ENCODE measurements at regions not wholly inside any gene's neighbourhood (a gene's known extent, or its start where the extent isn't known, plus 50 kb on each side); places are given as distances from the start of the nearest gene placed in this dataset.

- H3K4me3 ChIP-seq (ENCODE audit: insufficient read depth, low read length, poor library complexity, severe bottlenecking) = no peak overlapping the region
- no peak overlapping the region for H2AFZ ChIP-seq (ENCODE audit: low read depth, low read length, severe bottlenecking)
- no peaks in the 10 kb centered on the region; the same call in 1 of the 2 replicates for H3F3A ChIP-seq (ENCODE audit: insufficient read depth)
- H4K20me1 ChIP-seq (ENCODE audit: low read depth, low read length) = no peaks in the 10 kb centered on the region
- no peaks in the 10 kb centered on the region for H3K79me2 ChIP-seq (ENCODE audit: insufficient read depth, low read length)
- H3K9me3 ChIP-seq (ENCODE audit: insufficient read depth, low read length) = no peaks in the 10 kb centered on the region
- H3K36me3 ChIP-seq (ENCODE audit: low read length) = no peaks in the 10 kb centered on the region
- H3K9ac ChIP-seq (ENCODE audit: low read length) = no peak overlapping the region
- H3K27ac ChIP-seq (ENCODE audit: low read depth, low read length) = no peak overlapping the region
- H3K4me2 ChIP-seq (ENCODE audit: low read depth, low read length, poor library complexity, severe bottlenecking) = no peak overlapping the region
- no peaks in the 10 kb centered on the region for H3K27me3 ChIP-seq (ENCODE audit: low read length)
- no peaks in the 10 kb centered on the region for H3K9me2 ChIP-seq (replicated peaks; ENCODE audit: insufficient read depth, low read length)
- no peak for TF ChIP-seq EZH2phosphoT487 (conservative IDR thresholded peaks at IDR 0.05; ENCODE audit: low read length)
- TF ChIP-seq CTCF (IDR thresholded peaks at IDR 0.05; ENCODE audit: insufficient read depth, low read length, poor library complexity, severe bottlenecking) = no peak
Observed at GRCh38 chr16:29308644-29309546, 97.6 kb downstream of the NPIPB11 start.

GRCh38 chr16:29307598-29308507 lies 98.7 kb downstream of the NPIPB11 start:
- Histone ChIP-seq H3K9me3 (ENCODE audit: insufficient read depth, low read length) (no peaks in the 10 kb centered on the region), H4K20me1 (ENCODE audit: low read depth, low read length) (no peaks in the 10 kb centered on the region), H3K9me2 (replicated peaks; ENCODE audit: insufficient read depth, low read length) (no peaks in the 10 kb centered on the region), H3K27ac (ENCODE audit: low read depth, low read length) (no peak overlapping the region), H3K9ac (ENCODE audit: low read length) (no peak overlapping the region), H3K36me3 (ENCODE audit: low read length) (no peaks in the 10 kb centered on the region), H3F3A (ENCODE audit: insufficient read depth) (no peaks in the 10 kb centered on the region; the same call in 1 of the 2 replicates), H3K27me3 (ENCODE audit: low read length) (no peaks in the 10 kb centered on the region), H2AFZ (ENCODE audit: low read depth, low read length, severe bottlenecking) (no peak overlapping the region), H3K79me2 (ENCODE audit: insufficient read depth, low read length) (no peaks in the 10 kb centered on the region), H3K4me3 (ENCODE audit: insufficient read depth, low read length, poor library complexity, severe bottlenecking) (no peak overlapping the region), H3K4me2 (ENCODE audit: low read depth, low read length, poor library complexity, severe bottlenecking) (no peak overlapping the region)
- TF ChIP-seq CTCF (IDR thresholded peaks at IDR 0.05; ENCODE audit: insufficient read depth, low read length, poor library complexity, severe bottlenecking) (no peak), EZH2phosphoT487 (conservative IDR thresholded peaks at IDR 0.05; ENCODE audit: low read length) (no peak)

GRCh38 chr16:29306943-29307597 lies 99.4 kb downstream of the NPIPB11 start:
- H3K27ac ChIP-seq (ENCODE audit: low read depth, low read length) = no peak overlapping the region
- H3K27me3 ChIP-seq (ENCODE audit: low read length) = no peaks in the 10 kb centered on the region
- H3F3A ChIP-seq (ENCODE audit: insufficient read depth) = no peaks in the 10 kb centered on the region; the same call in 1 of the 2 replicates
- TF ChIP-seq EZH2phosphoT487 (conservative IDR thresholded peaks at IDR 0.05; ENCODE audit: low read length) = no peak
- no peak for TF ChIP-seq CTCF (IDR thresholded peaks at IDR 0.05; ENCODE audit: insufficient read depth, low read length, poor library complexity, severe bottlenecking)
- H3K4me2 ChIP-seq (ENCODE audit: low read depth, low read length, poor library complexity, severe bottlenecking) = no peak overlapping the region
- no peaks in the 10 kb centered on the region for H4K20me1 ChIP-seq (ENCODE audit: low read depth, low read length)
- H3K9me3 ChIP-seq (ENCODE audit: insufficient read depth, low read length) = no peaks in the 10 kb centered on the region
- H3K36me3 ChIP-seq (ENCODE audit: low read length) = no peaks in the 10 kb centered on the region
- H3K4me3 ChIP-seq (ENCODE audit: insufficient read depth, low read length, poor library complexity, severe bottlenecking) = no peak overlapping the region
- H2AFZ ChIP-seq (ENCODE audit: low read depth, low read length, severe bottlenecking) = no peak overlapping the region
- H3K79me2 ChIP-seq (ENCODE audit: insufficient read depth, low read length) = no peaks in the 10 kb centered on the region
- no peak overlapping the region for H3K9ac ChIP-seq (ENCODE audit: low read length)
- H3K9me2 ChIP-seq (replicated peaks; ENCODE audit: insufficient read depth, low read length) = no peaks in the 10 kb centered on the region
